GM12873 (cell line): ENCODE measurements at regions not wholly inside any gene's neighbourhood (a gene's known extent, or its start where the extent isn't known, plus 50 kb on each side); places are given as distances from the start of the nearest gene placed in this dataset.

ENCODE experiments used
- CTCF ChIP-seq: IDR thresholded peaks from 2 replicates; pipeline ENCODE4 v1.5.1; 2012; ENCODE audit warnings: low read depth, mild to moderate bottlenecking, moderate library complexity, low read length, control low read depth; ENCODE audit not compliant: insufficient read depth; ENCODE audit errors: missing control alignments

- no peak for TF ChIP-seq CTCF
Measured at GRCh38 chr2:31696068-31696467, 115.3 kb upstream of the SRD5A2 start.

- TF ChIP-seq CTCF = peak; percentile 29
Measured at GRCh38 chr2:31694444-31694843, 113.7 kb upstream of the SRD5A2 start.

- TF ChIP-seq CTCF = no peak
Measured at GRCh38 chr2:31693882-31694281, 113.1 kb upstream of the SRD5A2 start.

- TF ChIP-seq CTCF = peak; percentile 60
Measured at GRCh38 chr2:31688282-31688681, 107.5 kb upstream of the SRD5A2 start.

GRCh38 chr2:31675485-31675901, 94.8 kb upstream of the SRD5A2 start:
- TF ChIP-seq CTCF = peak; percentile 12

GRCh38 chr2:31674446-31674845, 93.7 kb upstream of the SRD5A2 start:
- peak; percentile 12 for TF ChIP-seq CTCF

GRCh38 chr2:31666878-31667277, 86.1 kb upstream of the SRD5A2 start:
- no peak for TF ChIP-seq CTCF
